ENCODE measurements at regions not wholly inside any gene's neighbourhood (a gene's known extent, or its start where the extent isn't known, plus 50 kb on each side); places are given as distances from the start of the nearest gene placed in this dataset.

- H3K27ac Mint-ChIP-seq: no peak overlapping the region
- H3K4me3 Mint-ChIP-seq: no peak overlapping the region
- Histone ChIP-seq H3K27ac (ENCODE audit: low read depth, low read length) (no peak overlapping the region), H3K9ac (ENCODE audit: extremely low read depth, low read length, poor library complexity, severe bottlenecking) (no peak overlapping the region), H3K4me1 (ENCODE audit: control insufficient read depth, insufficient read depth, low read length) (no peaks in the 10 kb centered on the region), H3K9me3 (ENCODE audit: control insufficient read depth, low read length) (no peaks in the 10 kb centered on the region), H3K36me3 (ENCODE audit: control insufficient read depth, insufficient read depth, low read length) (no peaks in the 10 kb centered on the region), H3K4me3 (ENCODE audit: low read length) (no peak overlapping the region), H3K27me3 (ENCODE audit: control insufficient read depth, insufficient read depth, low read length, poor library complexity, severe bottlenecking) (no peaks in the 10 kb centered on the region)
- H3K9me3 Mint-ChIP-seq: no peaks in the 10 kb centered on the region
- peaks cover 25% of the 10 kb centered on the region for H3K27me3 Mint-ChIP-seq (ENCODE audit: insufficient read depth)
- no peaks in the 10 kb centered on the region for H3K36me3 Mint-ChIP-seq (ENCODE audit: low read depth)
- 84 to 100% methylated on average over 2 to 4 of the region's 4 CpGs for WGBS, 2 experiments (ENCODE audit: insufficient coverage in 1 of 2, insufficient read length in 1 of 2)
- TF ChIP-seq CTCF (conservative IDR thresholded peaks at IDR 0.05): no peak
- H3K4me1 Mint-ChIP-seq: peaks cover 22% of the 10 kb centered on the region
- no peak for DNase-seq
These were observed 303.1 kb downstream of the CDH26 start for GRCh38 chr20:60261333-60261732.

GRCh38 chr20:60262967-60263603, 304.9 kb downstream of the CDH26 start:
- Histone ChIP-seq H3K9ac (ENCODE audit: extremely low read depth, low read length, poor library complexity, severe bottlenecking) (no peak overlapping the region), H3K4me1 (ENCODE audit: control insufficient read depth, insufficient read depth, low read length) (no peaks in the 10 kb centered on the region), H3K27me3 (ENCODE audit: control insufficient read depth, insufficient read depth, low read length, poor library complexity, severe bottlenecking) (no peaks in the 10 kb centered on the region), H3K9me3 (ENCODE audit: control insufficient read depth, low read length) (no peaks in the 10 kb centered on the region), H3K36me3 (ENCODE audit: control insufficient read depth, insufficient read depth, low read length) (no peaks in the 10 kb centered on the region), H3K27ac (ENCODE audit: low read depth, low read length) (no peak overlapping the region), H3K4me3 (ENCODE audit: low read length) (no peak overlapping the region)
- TF ChIP-seq CTCF (conservative IDR thresholded peaks at IDR 0.05): peak; percentile 96
- Mint-ChIP-seq H3K4me3 (no peak overlapping the region), H3K36me3 (ENCODE audit: low read depth) (no peaks in the 10 kb centered on the region), H3K9me3 (no peaks in the 10 kb centered on the region), H3K27ac (no peak overlapping the region), H3K4me1 (peaks cover 27% of the 10 kb centered on the region), H3K27me3 (ENCODE audit: insufficient read depth) (peaks cover 8% of the 10 kb centered on the region)
- DNase-seq: peak; percentile 90
- 10 to 38% methylated on average over 2 to 4 of the region's 4 CpGs for WGBS, 2 experiments (ENCODE audit: insufficient coverage in 1 of 2, insufficient read length in 1 of 2)

GRCh38 chr20:60263725-60264709, 305.8 kb downstream of the CDH26 start:
- Histone ChIP-seq H3K9me3 (ENCODE audit: control insufficient read depth, low read length) (no peaks in the 10 kb centered on the region), H3K36me3 (ENCODE audit: control insufficient read depth, insufficient read depth, low read length) (no peaks in the 10 kb centered on the region), H3K27ac (ENCODE audit: low read depth, low read length) (no peak overlapping the region), H3K27me3 (ENCODE audit: control insufficient read depth, insufficient read depth, low read length, poor library complexity, severe bottlenecking) (no peaks in the 10 kb centered on the region), H3K4me3 (ENCODE audit: low read length) (no peak overlapping the region), H3K9ac (ENCODE audit: extremely low read depth, low read length, poor library complexity, severe bottlenecking) (no peak overlapping the region), H3K4me1 (ENCODE audit: control insufficient read depth, insufficient read depth, low read length) (no peaks in the 10 kb centered on the region)
- DNase-seq: no peak
- TF ChIP-seq CTCF (conservative IDR thresholded peaks at IDR 0.05): no peak
- no peak overlapping the region for H3K27ac Mint-ChIP-seq
- H3K9me3 Mint-ChIP-seq: no peaks in the 10 kb centered on the region
- H3K4me3 Mint-ChIP-seq: no peak overlapping the region
- peaks cover 27% of the 10 kb centered on the region for H3K4me1 Mint-ChIP-seq
- no peaks in the 10 kb centered on the region for H3K36me3 Mint-ChIP-seq (ENCODE audit: low read depth)
- peaks cover 7% of the 10 kb centered on the region for H3K27me3 Mint-ChIP-seq (ENCODE audit: insufficient read depth)
- 89 to 95% methylated on average over 3 to 18 of the region's 18 CpGs for WGBS, 2 experiments (ENCODE audit: insufficient coverage in 1 of 2, insufficient read length in 1 of 2)

All from endodermal cell (in vitro differentiated cells).